SU-DHL-6 (cell line): ENCODE measurements at regions not wholly inside any gene's neighbourhood (a gene's known extent, or its start where the extent isn't known, plus 50 kb on each side); places are given as distances from the start of the nearest gene placed in this dataset.

ENCODE experiments used
- H2AFZ ChIP-seq: fragments of 200-600 bp; sonication (generic); 2 replicates; pipeline ENCODE4 v1.6.1; 2014; ENCODE audit warnings: low read depth, mild to moderate bottlenecking, moderate library complexity, mixed read lengths, antibody characterized with exemption, low read length; ENCODE audit not compliant: severe bottlenecking
- H3F3A ChIP-seq: fragments of 200-600 bp; shearing (Covaris generic); 2 replicates; pipeline ENCODE4 v1.6.0; 2016; ENCODE audit warnings: antibody characterized with exemption, mild to moderate bottlenecking; ENCODE audit not compliant: insufficient read depth
- H3K27ac ChIP-seq: fragments of 200-600 bp; sonication (generic); 2 replicates; pipeline ENCODE4 v1.5.1; 2016; ENCODE audit warnings: low read depth, mild to moderate bottlenecking, low read length, moderate library complexity, mixed read lengths
- H3K27me3 ChIP-seq: fragments of 200-600 bp; sonication (generic), shearing (Covaris generic); 2 replicates; pipeline ENCODE4 v1.6.0; 2014; ENCODE audit warnings: mild to moderate bottlenecking, low read length
- H3K36me3 ChIP-seq: fragments of 200-600 bp; sonication (generic); 2 replicates; pipeline ENCODE4 v1.6.1; 2014; ENCODE audit warnings: mild to moderate bottlenecking, low read length, mixed read lengths
- H3K4me2 ChIP-seq: fragments of 300-600, 200-600 bp; shearing (Covaris generic), sonication (generic); 2 replicates; pipeline ENCODE4 v1.6.0; 2014; ENCODE audit warnings: low read length, low read depth, mild to moderate bottlenecking; ENCODE audit not compliant: poor library complexity, severe bottlenecking
- H3K4me3 ChIP-seq: fragments of 200-600 bp; sonication (generic); 2 replicates; pipeline ENCODE4 v1.5.1; 2014; ENCODE audit warnings: antibody characterized with exemption, low read length, mild to moderate bottlenecking, mixed read lengths; ENCODE audit not compliant: insufficient read depth, poor library complexity, severe bottlenecking
- H3K79me2 ChIP-seq: fragments of 200-600 bp; sonication (generic); 2 replicates; pipeline ENCODE4 v1.6.1; 2014; ENCODE audit warnings: mild to moderate bottlenecking, low read length, moderate library complexity; ENCODE audit not compliant: insufficient read depth
- H3K9ac ChIP-seq: fragments of 200-600 bp; sonication (generic); 2 replicates; pipeline ENCODE4 v1.7.0; 2014; ENCODE audit warnings: mild to moderate bottlenecking, low read length
- H3K9me2 ChIP-seq: fragments of 200-600 bp; sonication (generic); replicated peaks from 2 replicates; pipeline ENCODE4 v1.6.1; 2014; ENCODE audit warnings: low read length; ENCODE audit not compliant: insufficient read depth
- H3K9me3 ChIP-seq: fragments of 200-600 bp; sonication (generic); 2 replicates; pipeline ENCODE4 v1.6.1; 2014; ENCODE audit warnings: low read length, mixed read lengths; ENCODE audit not compliant: insufficient read depth
- H4K20me1 ChIP-seq: fragments of 200-600 bp; sonication (generic); 2 replicates; pipeline ENCODE4 v1.6.1; 2014; ENCODE audit warnings: low read depth, mild to moderate bottlenecking, antibody characterized with exemption, low read length, moderate library complexity, mixed read lengths
- CTCF ChIP-seq: fragments of 200-600 bp; sonication (generic); IDR thresholded peaks from one replicate; pipeline ENCODE4 v1.5.1; 2017; ENCODE audit warnings: antibody characterized with exemption, mild to moderate bottlenecking, low read length, moderate library complexity; ENCODE audit not compliant: insufficient read depth, poor library complexity, severe bottlenecking
- EZH2phosphoT487 ChIP-seq: fragments of 200-600 bp; sonication (generic), shearing (Covaris generic); conservative IDR thresholded peaks from 2 replicates; pipeline ENCODE4 v1.6.1; 2018; ENCODE audit warnings: mild to moderate bottlenecking, antibody characterized with exemption, low read length, moderate library complexity, mixed read lengths

- Histone ChIP-seq H3K27ac (no peak overlapping the region), H3K4me2 (no peak overlapping the region), H3F3A (no peaks in the 10 kb centered on the region), H3K9me3 (no peaks in the 10 kb centered on the region), H3K79me2 (no peaks in the 10 kb centered on the region), H3K4me3 (no peak overlapping the region), H3K27me3 (no peaks in the 10 kb centered on the region), H4K20me1 (no peaks in the 10 kb centered on the region), H3K36me3 (no peaks in the 10 kb centered on the region), H3K9me2 (no peaks in the 10 kb centered on the region), H3K9ac (no peak overlapping the region), H2AFZ (no peak overlapping the region)
- TF ChIP-seq EZH2phosphoT487: no peak
- TF ChIP-seq CTCF: no peak
Observed at GRCh38 chr10:128422999-128423398, 296.8 kb upstream of the MKI67 start.

GRCh38 chr10:128429321-128429720 lies 303.1 kb upstream of the MKI67 start:
- no peak overlapping the region for H3K4me3 ChIP-seq
- no peaks in the 10 kb centered on the region for H3F3A ChIP-seq
- no peak for TF ChIP-seq EZH2phosphoT487
- TF ChIP-seq CTCF: no peak
- no peak overlapping the region for H3K4me2 ChIP-seq
- no peaks in the 10 kb centered on the region for H3K79me2 ChIP-seq
- no peak overlapping the region for H2AFZ ChIP-seq
- H3K36me3 ChIP-seq: no peaks in the 10 kb centered on the region
- no peaks in the 10 kb centered on the region for H3K9me2 ChIP-seq
- no peaks in the 10 kb centered on the region for H3K9me3 ChIP-seq
- no peak overlapping the region for H3K27ac ChIP-seq
- no peaks in the 10 kb centered on the region for H4K20me1 ChIP-seq
- H3K27me3 ChIP-seq: no peaks in the 10 kb centered on the region
- H3K9ac ChIP-seq: no peak overlapping the region

GRCh38 chr10:128429835-128430513 lies 303.8 kb upstream of the MKI67 start:
- H4K20me1 ChIP-seq: no peaks in the 10 kb centered on the region
- no peaks in the 10 kb centered on the region for H3K9me2 ChIP-seq
- H3K27me3 ChIP-seq: no peaks in the 10 kb centered on the region
- no peak overlapping the region for H3K4me2 ChIP-seq
- no peaks in the 10 kb centered on the region for H3K36me3 ChIP-seq
- no peaks in the 10 kb centered on the region for H3K9me3 ChIP-seq
- H3F3A ChIP-seq: no peaks in the 10 kb centered on the region
- no peaks in the 10 kb centered on the region for H3K79me2 ChIP-seq
- H3K4me3 ChIP-seq: no peak overlapping the region
- no peak for TF ChIP-seq CTCF
- TF ChIP-seq EZH2phosphoT487: no peak
- H2AFZ ChIP-seq: no peak overlapping the region
- no peak overlapping the region for H3K27ac ChIP-seq
- H3K9ac ChIP-seq: no peak overlapping the region
